ENCODE measurements at regions not wholly inside any gene's neighbourhood (a gene's known extent, or its start where the extent isn't known, plus 50 kb on each side); places are given as distances from the start of the nearest gene placed in this dataset.

- intact Hi-C loops (cut with DNase I) = no loop called here
- H3K36me3 ChIP-seq = no peaks in the 10 kb centered on the region
- H3K9ac ChIP-seq (ENCODE audit: low read depth in 2 of 2, low read length in 2 of 2) = no peak overlapping the region
- H3K4me1 ChIP-seq = no peaks in the 10 kb centered on the region
- DNase-seq = no peak
- no peak overlapping the region for H3K27ac ChIP-seq
- no peak overlapping the region for H3K4me3 ChIP-seq
- H3K27me3 ChIP-seq = no peaks in the 10 kb centered on the region
- TF ChIP-seq, protein P1, sequence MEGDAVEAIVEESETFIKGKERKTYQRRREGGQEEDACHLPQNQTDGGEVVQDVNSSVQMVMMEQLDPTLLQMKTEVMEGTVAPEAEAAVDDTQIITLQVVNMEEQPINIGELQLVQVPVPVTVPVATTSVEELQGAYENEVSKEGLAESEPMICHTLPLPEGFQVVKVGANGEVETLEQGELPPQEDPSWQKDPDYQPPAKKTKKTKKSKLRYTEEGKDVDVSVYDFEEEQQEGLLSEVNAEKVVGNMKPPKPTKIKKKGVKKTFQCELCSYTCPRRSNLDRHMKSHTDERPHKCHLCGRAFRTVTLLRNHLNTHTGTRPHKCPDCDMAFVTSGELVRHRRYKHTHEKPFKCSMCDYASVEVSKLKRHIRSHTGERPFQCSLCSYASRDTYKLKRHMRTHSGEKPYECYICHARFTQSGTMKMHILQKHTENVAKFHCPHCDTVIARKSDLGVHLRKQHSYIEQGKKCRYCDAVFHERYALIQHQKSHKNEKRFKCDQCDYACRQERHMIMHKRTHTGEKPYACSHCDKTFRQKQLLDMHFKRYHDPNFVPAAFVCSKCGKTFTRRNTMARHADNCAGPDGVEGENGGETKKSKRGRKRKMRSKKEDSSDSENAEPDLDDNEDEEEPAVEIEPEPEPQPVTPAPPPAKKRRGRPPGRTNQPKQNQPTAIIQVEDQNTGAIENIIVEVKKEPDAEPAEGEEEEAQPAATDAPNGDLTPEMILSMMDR (IDR thresholded peaks at IDR 0.05) = no peak
- H3K9me3 ChIP-seq = no peaks in the 10 kb centered on the region
Observed at GRCh38 chr12:88923631-88924030, 343.4 kb upstream of the KITLG start.

GRCh38 chr12:88922816-88923215 is 342.5 kb upstream of the KITLG start:
- DNase-seq = no peak
- Histone ChIP-seq H3K4me1 (no peaks in the 10 kb centered on the region), H3K27me3 (no peaks in the 10 kb centered on the region), H3K27ac (no peak overlapping the region), H3K9ac (ENCODE audit: low read depth in 2 of 2, low read length in 2 of 2) (no peak overlapping the region), H3K4me3 (no peak overlapping the region), H3K9me3 (no peaks in the 10 kb centered on the region), H3K36me3 (no peaks in the 10 kb centered on the region)
- intact Hi-C loops (cut with DNase I) = no loop called here
- TF ChIP-seq, protein P1 (IDR thresholded peaks at IDR 0.05) = no peak

GRCh38 chr12:88921890-88922532 is 341.7 kb upstream of the KITLG start:
- no peaks in the 10 kb centered on the region for H3K36me3 ChIP-seq
- no peak overlapping the region for H3K9ac ChIP-seq (ENCODE audit: low read depth in 2 of 2, low read length in 2 of 2)
- no peaks in the 10 kb centered on the region for H3K4me1 ChIP-seq
- TF ChIP-seq, protein P1 (IDR thresholded peaks at IDR 0.05) = no peak
- H3K4me3 ChIP-seq = no peak overlapping the region
- no peaks in the 10 kb centered on the region for H3K9me3 ChIP-seq
- no peak for DNase-seq
- no peak overlapping the region for H3K27ac ChIP-seq
- intact Hi-C loops (cut with DNase I) = no loop called here
- H3K27me3 ChIP-seq = no peaks in the 10 kb centered on the region

GRCh38 chr12:88921434-88921833 is 341.2 kb upstream of the KITLG start:
- Histone ChIP-seq H3K9me3 (no peaks in the 10 kb centered on the region), H3K9ac (ENCODE audit: low read depth in 2 of 2, low read length in 2 of 2) (no peak overlapping the region), H3K27me3 (no peaks in the 10 kb centered on the region), H3K4me3 (no peak overlapping the region), H3K27ac (no peak overlapping the region), H3K36me3 (no peaks in the 10 kb centered on the region), H3K4me1 (no peaks in the 10 kb centered on the region)
- no peak for DNase-seq
- intact Hi-C loops (cut with DNase I) = no loop called here
- TF ChIP-seq, protein P1 (IDR thresholded peaks at IDR 0.05) = no peak

DNA sequence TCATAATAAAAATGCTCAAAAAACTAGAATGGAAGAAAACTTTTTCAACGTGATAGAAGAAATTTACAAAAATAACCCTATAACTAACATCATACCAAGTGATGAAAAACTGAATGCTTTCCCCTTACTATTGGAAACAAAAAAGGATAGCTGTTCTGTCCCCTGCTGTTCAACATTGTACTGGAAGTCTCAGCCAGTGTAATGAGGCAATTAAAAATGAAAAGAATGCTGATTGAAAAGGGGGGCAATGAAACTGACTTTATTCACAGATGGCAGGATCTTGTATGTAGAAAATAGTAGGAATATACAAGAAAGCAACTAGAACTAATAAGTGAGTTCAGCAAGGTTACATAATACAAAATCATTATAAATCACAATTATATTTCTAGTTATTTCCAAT is 337.9 kb upstream of the KITLG start:
- H3K36me3 ChIP-seq = no peaks in the 10 kb centered on the region
- no peak overlapping the region for H3K9ac ChIP-seq (ENCODE audit: low read depth in 2 of 2, low read length in 2 of 2)
- H3K27ac ChIP-seq = no peak overlapping the region
- H3K4me3 ChIP-seq = no peak overlapping the region
- DNase-seq = no peak
- intact Hi-C loops (cut with DNase I) = no loop called here
- H3K27me3 ChIP-seq = no peaks in the 10 kb centered on the region
- TF ChIP-seq, protein P1 (IDR thresholded peaks at IDR 0.05) = no peak
- no peaks in the 10 kb centered on the region for H3K9me3 ChIP-seq
- H3K4me1 ChIP-seq = no peaks in the 10 kb centered on the region

Data from colonic mucosa (tissue), 4 donors.